ENCODE measurements at regions not wholly inside any gene's neighbourhood (a gene's known extent, or its start where the extent isn't known, plus 50 kb on each side); places are given as distances from the start of the nearest gene placed in this dataset.

GRCh38 chr4:162392946-162393345, 229.1 kb upstream of the FSTL5 start:
- TF ChIP-seq CTCF (IDR thresholded peaks at IDR 0.05) (no peak), ZFX (IDR thresholded peaks at IDR 0.05; ENCODE audit: borderline replicate concordance) (no peak)

All from 22Rv1 (cell line).